ENCODE measurements at regions not wholly inside any gene's neighbourhood (a gene's known extent, or its start where the extent isn't known, plus 50 kb on each side); places are given as distances from the start of the nearest gene placed in this dataset.
"Not testable (repeated sequence)": the region's sequence is repeated elsewhere in the genome, so short reads cannot be mapped to it uniquely, and the experiment has no call there.

DNA sequence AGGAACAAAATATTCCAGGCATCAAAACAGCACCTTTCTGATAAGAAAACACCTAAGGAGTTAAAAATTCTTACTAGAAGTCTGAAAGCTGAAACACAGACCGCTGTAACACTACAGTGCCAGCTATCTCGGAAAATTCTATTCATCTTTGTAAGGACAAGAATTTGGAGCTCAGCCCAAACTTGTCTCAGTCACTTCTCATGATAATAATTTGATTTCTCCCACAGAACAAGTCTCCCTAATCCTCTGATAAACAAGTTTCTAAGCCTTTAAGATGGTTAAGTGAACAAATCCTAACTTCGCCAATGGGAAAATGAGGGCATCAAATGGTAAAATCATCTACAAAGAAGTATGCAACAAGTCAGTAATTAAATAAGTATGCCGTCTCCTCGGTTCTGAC lies 59.9 kb downstream of the SIPA1L2 start:
- TF ChIP-seq POLR2AphosphoS5 (IDR thresholded peaks at IDR 0.05; ENCODE audit: low read depth, low read length) = no peak
- TF ChIP-seq POU2F2 (IDR thresholded peaks at IDR 0.05; ENCODE audit: low read depth, low read length) = no peak
- TF ChIP-seq TAF1 (IDR thresholded peaks at IDR 0.05; ENCODE audit: low read depth, low read length) = no peak
- no peak for TF ChIP-seq POLR2A (IDR thresholded peaks at IDR 0.05; ENCODE audit: low read depth, low read length)
- no peak for TF ChIP-seq PAX5 (IDR thresholded peaks at IDR 0.05; ENCODE audit: insufficient read depth, low read length, severe bottlenecking)
- TF ChIP-seq SPI1 (IDR thresholded peaks at IDR 0.05; ENCODE audit: low read depth, low read length) = no peak
- FAIRE-seq = no peak

DNA sequence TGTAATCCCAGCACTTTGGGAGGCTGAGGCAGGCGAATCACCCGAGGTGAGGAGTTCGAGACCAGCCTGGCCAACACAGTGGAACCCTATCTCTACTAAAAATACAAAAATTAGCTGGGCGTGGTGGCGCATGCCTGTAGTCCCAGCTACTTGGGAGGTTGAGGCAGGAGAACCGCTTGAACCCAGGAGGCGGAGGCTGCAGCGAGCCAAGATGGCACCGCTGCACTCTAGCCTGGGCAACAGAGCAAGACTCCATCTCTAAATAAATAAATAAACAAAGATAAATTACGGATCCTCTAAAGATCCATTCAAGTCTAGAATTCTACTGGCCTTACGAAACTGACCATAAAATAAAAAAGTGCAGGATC lies 60.4 kb downstream of the SIPA1L2 start:
- FAIRE-seq; DNase-seq (ENCODE audit: insufficient read length, low spot score): not testable (repeated sequence)

More for the DNA sequence above, 59.9 kb downstream of the SIPA1L2 start:
- DNase-seq (ENCODE audit: insufficient read length, low spot score) = no peak

DNA sequence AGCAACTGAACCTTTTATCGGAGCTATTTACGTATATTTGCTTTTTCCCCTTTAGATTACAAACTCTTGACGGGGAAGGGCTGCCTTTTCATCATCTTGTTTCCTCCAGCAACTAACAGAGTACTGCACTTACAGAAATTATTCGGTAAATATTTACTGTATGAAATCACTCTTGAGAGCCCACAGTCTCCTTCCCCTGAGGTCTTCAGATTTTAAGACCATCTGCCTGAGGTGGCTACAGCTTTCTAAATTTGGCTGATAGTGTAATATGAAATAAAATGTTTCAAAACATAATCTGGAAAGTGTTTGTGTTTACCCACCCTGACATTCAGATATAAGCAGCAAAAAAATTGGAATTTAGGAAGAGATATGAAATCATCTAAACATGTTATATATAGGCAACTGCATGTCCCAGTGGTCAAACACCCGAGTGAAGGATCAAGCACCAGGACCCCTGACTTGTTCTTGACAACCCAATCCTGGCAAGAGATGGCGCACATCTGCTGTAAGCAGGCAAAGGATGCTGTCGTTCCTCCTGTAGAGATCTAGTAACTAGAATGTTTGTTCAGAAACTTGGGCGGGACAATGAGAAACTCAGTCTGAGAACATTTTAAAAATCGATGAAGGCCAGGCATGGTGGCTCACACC lies 60.9 kb downstream of the SIPA1L2 start:
- no peak for TF ChIP-seq POU2F2 (IDR thresholded peaks at IDR 0.05; ENCODE audit: low read depth, low read length)
- no peak for TF ChIP-seq POLR2AphosphoS5 (IDR thresholded peaks at IDR 0.05; ENCODE audit: low read depth, low read length)
- no peak for TF ChIP-seq PAX5 (IDR thresholded peaks at IDR 0.05; ENCODE audit: insufficient read depth, low read length, severe bottlenecking)
- no peak for TF ChIP-seq TAF1 (IDR thresholded peaks at IDR 0.05; ENCODE audit: low read depth, low read length)
- no peak for TF ChIP-seq POLR2A (IDR thresholded peaks at IDR 0.05; ENCODE audit: low read depth, low read length)
- no peak for TF ChIP-seq SPI1 (IDR thresholded peaks at IDR 0.05; ENCODE audit: low read depth, low read length)
- no peak for FAIRE-seq
- DNase-seq (ENCODE audit: insufficient read length, low spot score) = no peak

DNA sequence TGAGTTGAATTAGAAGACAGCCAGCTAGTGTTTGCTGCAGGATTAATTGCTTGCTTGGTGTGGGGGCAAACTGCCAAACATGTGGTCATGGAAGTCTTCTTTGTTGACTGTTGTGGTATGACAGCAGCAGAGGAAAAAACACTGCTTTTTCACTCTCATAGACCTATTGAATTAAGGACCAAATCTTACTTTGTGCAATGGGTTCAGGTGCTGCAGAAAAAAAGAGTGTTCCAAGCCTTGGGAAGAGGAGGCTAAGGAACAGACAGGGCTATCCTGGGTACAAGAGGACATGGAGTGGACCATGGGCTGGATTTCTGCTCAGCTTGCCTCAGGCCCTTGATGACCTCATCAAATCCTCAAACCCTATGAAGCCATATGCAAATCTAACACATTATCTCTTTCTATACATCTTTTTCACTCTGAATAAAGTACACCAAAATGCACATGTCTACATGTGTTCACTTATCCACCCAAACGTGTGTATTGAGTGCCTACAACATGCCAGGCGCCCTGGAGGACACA lies 61.5 kb downstream of the SIPA1L2 start:
- DNase-seq (ENCODE audit: insufficient read length, low spot score) (no peak), FAIRE-seq (no peak)
- TF ChIP-seq POU2F2 (IDR thresholded peaks at IDR 0.05; ENCODE audit: low read depth, low read length) (no peak), POLR2AphosphoS5 (IDR thresholded peaks at IDR 0.05; ENCODE audit: low read depth, low read length) (no peak), PAX5 (IDR thresholded peaks at IDR 0.05; ENCODE audit: insufficient read depth, low read length, severe bottlenecking) (no peak), POLR2A (IDR thresholded peaks at IDR 0.05; ENCODE audit: low read depth, low read length) (no peak), TAF1 (IDR thresholded peaks at IDR 0.05; ENCODE audit: low read depth, low read length) (no peak), SPI1 (IDR thresholded peaks at IDR 0.05; ENCODE audit: low read depth, low read length) (no peak)

DNA sequence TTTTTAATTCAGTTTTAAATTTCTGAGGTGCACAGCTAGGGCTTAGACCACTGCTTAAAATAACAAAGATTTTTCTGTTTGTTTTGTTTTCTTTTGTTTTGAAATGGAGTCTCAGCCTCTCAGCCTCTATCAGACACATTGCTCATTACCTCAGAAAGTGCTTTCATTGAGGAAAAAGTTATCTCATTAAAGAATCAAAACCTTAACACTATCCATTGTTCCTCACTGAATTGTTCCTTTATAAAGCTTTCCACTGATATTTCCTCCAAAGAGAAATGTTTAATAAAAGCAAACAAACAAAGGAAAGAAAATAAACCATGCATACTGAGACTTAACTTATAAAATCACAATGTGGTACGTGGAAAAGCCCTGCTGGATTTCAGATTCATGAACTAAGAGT lies 63.8 kb downstream of the SIPA1L2 start:
- FAIRE-seq = no peak
- no peak for TF ChIP-seq SPI1 (IDR thresholded peaks at IDR 0.05; ENCODE audit: low read depth, low read length)
- TF ChIP-seq PAX5 (IDR thresholded peaks at IDR 0.05; ENCODE audit: insufficient read depth, low read length, severe bottlenecking) = no peak
- no peak for TF ChIP-seq POLR2A (IDR thresholded peaks at IDR 0.05; ENCODE audit: low read depth, low read length)
- no peak for TF ChIP-seq POU2F2 (IDR thresholded peaks at IDR 0.05; ENCODE audit: low read depth, low read length)
- no peak for TF ChIP-seq TAF1 (IDR thresholded peaks at IDR 0.05; ENCODE audit: low read depth, low read length)
- TF ChIP-seq POLR2AphosphoS5 (IDR thresholded peaks at IDR 0.05; ENCODE audit: low read depth, low read length) = no peak
- no peak for DNase-seq (ENCODE audit: insufficient read length, low spot score)

- no peak for FAIRE-seq
- TF ChIP-seq POU2F2 (IDR thresholded peaks at IDR 0.05; ENCODE audit: low read depth, low read length) (no peak), POLR2A (IDR thresholded peaks at IDR 0.05; ENCODE audit: low read depth, low read length) (no peak), PAX5 (IDR thresholded peaks at IDR 0.05; ENCODE audit: insufficient read depth, low read length, severe bottlenecking) (no peak), TAF1 (IDR thresholded peaks at IDR 0.05; ENCODE audit: low read depth, low read length) (no peak), SPI1 (IDR thresholded peaks at IDR 0.05; ENCODE audit: low read depth, low read length) (no peak), POLR2AphosphoS5 (IDR thresholded peaks at IDR 0.05; ENCODE audit: low read depth, low read length) (no peak)
- no peak for DNase-seq (ENCODE audit: insufficient read length, low spot score)
Observed at GRCh38 chr1:232562855-232563510, 67.0 kb downstream of the SIPA1L2 start.

DNA sequence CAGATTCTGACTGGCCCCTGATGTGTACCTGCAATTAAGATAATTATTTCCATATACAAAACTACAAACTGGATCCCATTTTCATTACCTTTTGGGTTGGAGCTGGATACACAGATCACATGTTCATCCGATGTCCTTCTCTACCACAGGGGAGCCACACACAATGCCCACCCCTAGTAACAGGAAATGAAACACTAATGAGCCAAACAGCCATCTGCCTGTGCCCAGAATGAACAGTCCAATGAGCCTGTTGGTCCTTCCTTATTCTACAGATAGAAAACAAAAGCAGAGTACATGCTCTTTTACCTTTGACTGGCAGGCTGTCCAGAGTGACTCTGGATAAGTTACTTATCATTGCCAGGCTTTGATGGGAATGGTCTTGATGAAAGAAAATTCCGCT lies 68.6 kb downstream of the SIPA1L2 start:
- DNase-seq (ENCODE audit: insufficient read length, low spot score) = no peak
- no peak for TF ChIP-seq SPI1 (IDR thresholded peaks at IDR 0.05; ENCODE audit: low read depth, low read length)
- TF ChIP-seq POLR2AphosphoS5 (IDR thresholded peaks at IDR 0.05; ENCODE audit: low read depth, low read length) = no peak
- TF ChIP-seq PAX5 (IDR thresholded peaks at IDR 0.05; ENCODE audit: insufficient read depth, low read length, severe bottlenecking) = no peak
- TF ChIP-seq POU2F2 (IDR thresholded peaks at IDR 0.05; ENCODE audit: low read depth, low read length) = no peak
- TF ChIP-seq POLR2A (IDR thresholded peaks at IDR 0.05; ENCODE audit: low read depth, low read length) = no peak
- no peak for TF ChIP-seq TAF1 (IDR thresholded peaks at IDR 0.05; ENCODE audit: low read depth, low read length)
- FAIRE-seq = no peak

GRCh38 chr1:232560940-232561339 lies 69.0 kb downstream of the SIPA1L2 start:
- DNase-seq (ENCODE audit: insufficient read length, low spot score) = no peak
- no peak for FAIRE-seq
- TF ChIP-seq POLR2A (IDR thresholded peaks at IDR 0.05; ENCODE audit: low read depth, low read length) (no peak), PAX5 (IDR thresholded peaks at IDR 0.05; ENCODE audit: insufficient read depth, low read length, severe bottlenecking) (no peak), POLR2AphosphoS5 (IDR thresholded peaks at IDR 0.05; ENCODE audit: low read depth, low read length) (no peak), TAF1 (IDR thresholded peaks at IDR 0.05; ENCODE audit: low read depth, low read length) (no peak), SPI1 (IDR thresholded peaks at IDR 0.05; ENCODE audit: low read depth, low read length) (no peak), POU2F2 (IDR thresholded peaks at IDR 0.05; ENCODE audit: low read depth, low read length) (no peak)

- TF ChIP-seq POU2F2 (IDR thresholded peaks at IDR 0.05; ENCODE audit: low read depth, low read length) (no peak), SPI1 (IDR thresholded peaks at IDR 0.05; ENCODE audit: low read depth, low read length) (no peak), PAX5 (IDR thresholded peaks at IDR 0.05; ENCODE audit: insufficient read depth, low read length, severe bottlenecking) (no peak), POLR2AphosphoS5 (IDR thresholded peaks at IDR 0.05; ENCODE audit: low read depth, low read length) (no peak), TAF1 (IDR thresholded peaks at IDR 0.05; ENCODE audit: low read depth, low read length) (no peak), POLR2A (IDR thresholded peaks at IDR 0.05; ENCODE audit: low read depth, low read length) (no peak)
- FAIRE-seq (no peak), DNase-seq (ENCODE audit: insufficient read length, low spot score) (no peak)
Observed at GRCh38 chr1:232558954-232559353, 71.0 kb downstream of the SIPA1L2 start.
